ENCODE measurements at regions not wholly inside any gene's neighbourhood (a gene's known extent, or its start where the extent isn't known, plus 50 kb on each side); places are given as distances from the start of the nearest gene placed in this dataset. TPM values are rescaled to one million over a fixed set of nuclear protein-coding genes. Genes with fewer than 3 reads are reported as not detected.
"Not testable (repeated sequence)": the region's sequence is repeated elsewhere in the genome, so short reads cannot be mapped to it uniquely, and the experiment has no call there.

DNA sequence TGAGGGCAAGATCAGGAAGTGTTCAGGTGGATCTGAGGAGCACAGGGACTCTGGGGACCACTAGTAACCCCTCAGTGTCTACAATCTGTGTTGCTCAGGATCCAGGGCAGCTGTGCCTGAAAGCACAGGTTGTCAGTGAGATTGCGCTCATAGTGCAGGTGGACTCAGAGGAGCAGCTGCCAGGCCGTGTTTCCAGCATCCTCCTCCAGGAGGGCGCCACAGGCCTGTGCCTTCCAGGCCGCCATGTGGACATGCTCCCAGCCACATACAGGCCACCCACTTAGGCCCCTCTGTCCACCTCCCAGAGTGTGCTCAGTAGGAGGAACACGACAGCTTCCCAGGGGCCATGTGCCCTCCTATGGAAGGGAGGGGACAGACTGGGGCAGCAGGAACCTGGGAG, 52.9 kb upstream of the GOLGA6L22 start:
- CTCF ChIA-PET; H3K27ac ChIP-seq (ENCODE audit: control insufficient read depth, insufficient read depth); FAIRE-seq; SMC1A ChIA-PET (ENCODE audit: uncharacterized antibody, unreplicated experiment); DNase-seq (ENCODE audit: low read depth, low spot score); POLR2A ChIA-PET; H3K4me2 ChIP-seq (ENCODE audit: control insufficient read depth, insufficient read depth); RAD21 ChIA-PET (ENCODE audit: unreplicated experiment); H3K9me3 ChIP-seq (replicated peaks; ENCODE audit: control insufficient read depth, insufficient read depth, low read length); H3K4me1 ChIP-seq (ENCODE audit: control insufficient read depth, insufficient read depth, low read length); H4K20me1 ChIP-seq (ENCODE audit: control insufficient read depth, insufficient read depth); H3K4me3 ChIP-seq; in situ Hi-C loops (cut with MboI); ATAC-seq; H2AFZ ChIP-seq (ENCODE audit: control insufficient read depth, low read depth, low read length); intact Hi-C loops (cut with micrococcal nuclease; ENCODE audit: unreplicated experiment); H3K27me3 ChIP-seq (replicated peaks in 1 of 2; ENCODE audit: control insufficient read depth in 2 of 2, insufficient read depth in 2 of 2, low read length in 1 of 2); H3K79me2 ChIP-seq (ENCODE audit: control insufficient read depth, insufficient read depth, low read length); H3K9ac ChIP-seq (ENCODE audit: control insufficient read depth, insufficient read depth, low read length); BruUV-seq (replicated peaks); H3K36me3 ChIP-seq (ENCODE audit: control insufficient read depth in 2 of 2, insufficient read depth in 2 of 2, low read length in 1 of 2): not testable (repeated sequence)
- WGBS (ENCODE audit: insufficient coverage, insufficient replicate concordance, low lambda C conversion rate, missing lambda C conversion rate), result 30% methylated on average over 2 of the region's 5 CpGs

Small RNAs in the stretch of these regions (small RNA-seq; reads per million reads assigned to genes)
- gene AC100757.2, result not detected
